GM19395 (cell line): ENCODE measurements at regions not wholly inside any gene's neighbourhood (a gene's known extent, or its start where the extent isn't known, plus 50 kb on each side); places are given as distances from the start of the nearest gene placed in this dataset.

ENCODE experiments used
- ATAC-seq: cut with Tn5 transposase; IDR thresholded peaks from one replicate; pipeline ENCODE4 v1.9.1; 2021; ENCODE audit warnings: mild to moderate bottlenecking, moderate library complexity; ENCODE audit not compliant: unreplicated experiment

DNA sequence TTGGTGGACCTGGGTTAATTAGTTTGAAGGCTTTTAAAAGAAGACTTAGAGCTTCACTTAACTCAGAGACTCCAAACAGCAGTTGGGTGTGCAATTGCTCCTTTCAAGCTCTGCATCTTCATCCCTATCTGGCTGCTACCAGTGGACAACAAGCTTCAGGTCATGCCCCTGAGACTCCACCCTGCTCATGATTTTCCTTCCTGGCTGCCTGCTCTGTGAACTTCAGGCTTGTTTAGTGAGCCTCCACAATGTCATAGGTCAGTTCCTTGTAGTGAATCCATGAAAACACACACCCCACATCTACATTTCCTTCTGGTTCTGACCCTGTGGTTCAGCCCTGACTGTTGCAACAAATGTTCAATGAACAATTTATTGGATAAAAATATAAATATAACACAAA lies 61.1 kb upstream of the MARCKS start:
- no peak for ATAC-seq

GRCh38 chr6:113802779-113803178 lies 54.4 kb upstream of the MARCKS start:
- ATAC-seq: no peak

GRCh38 chr6:113805173-113805790 lies 51.9 kb upstream of the MARCKS start:
- ATAC-seq: peak; percentile 94

DNA sequence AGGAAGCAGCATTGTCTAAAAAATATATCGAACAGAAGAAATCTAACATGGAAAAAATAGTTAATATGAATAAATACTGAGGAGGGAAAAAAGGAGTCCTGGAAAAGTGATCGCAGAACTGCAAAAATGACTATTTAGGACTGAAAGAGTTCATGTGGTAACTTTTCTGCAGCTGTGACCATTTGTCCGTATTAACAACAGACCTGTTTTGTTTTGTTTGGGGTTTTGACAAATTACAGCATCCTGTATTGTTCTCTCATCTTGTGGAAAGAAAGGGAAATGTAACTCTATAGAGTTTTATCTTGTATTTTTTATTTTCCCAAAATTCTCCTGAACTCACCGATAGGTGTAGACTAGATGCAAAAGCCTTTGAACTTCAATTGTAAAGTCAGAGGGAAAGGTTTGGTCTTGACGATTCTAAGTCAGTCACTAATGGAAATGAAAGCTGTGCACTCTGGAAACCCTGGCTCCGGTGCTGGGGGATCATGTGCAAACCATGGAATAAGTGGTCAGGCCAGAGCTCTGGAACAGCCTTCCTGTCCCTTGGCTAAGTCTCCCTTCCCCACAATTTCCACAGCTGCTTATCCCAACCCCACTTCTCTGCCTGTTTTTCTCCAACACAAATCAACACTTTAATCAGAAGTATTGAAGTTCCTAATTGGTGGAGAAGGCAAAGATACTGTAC lies 51.2 kb upstream of the MARCKS start:
- no peak for ATAC-seq
